GM10266 (cell line): ENCODE measurements at regions not wholly inside any gene's neighbourhood (a gene's known extent, or its start where the extent isn't known, plus 50 kb on each side); places are given as distances from the start of the nearest gene placed in this dataset.
A peak's percentile ranks its signal among the peaks of the same experiment; 100 is the strongest.

Experiments used
- DNase-seq: peaks from one replicate; pipeline ENCODE4 v3.0.0; 2012; ENCODE audit errors: extremely low spot score
- CTCF ChIP-seq: IDR thresholded peaks from 2 replicates; pipeline ENCODE4 v1.5.1; 2012; ENCODE audit warnings: mild to moderate bottlenecking, low read depth; ENCODE audit not compliant: control insufficient read depth, insufficient read depth; ENCODE audit errors: missing control alignments

DNA sequence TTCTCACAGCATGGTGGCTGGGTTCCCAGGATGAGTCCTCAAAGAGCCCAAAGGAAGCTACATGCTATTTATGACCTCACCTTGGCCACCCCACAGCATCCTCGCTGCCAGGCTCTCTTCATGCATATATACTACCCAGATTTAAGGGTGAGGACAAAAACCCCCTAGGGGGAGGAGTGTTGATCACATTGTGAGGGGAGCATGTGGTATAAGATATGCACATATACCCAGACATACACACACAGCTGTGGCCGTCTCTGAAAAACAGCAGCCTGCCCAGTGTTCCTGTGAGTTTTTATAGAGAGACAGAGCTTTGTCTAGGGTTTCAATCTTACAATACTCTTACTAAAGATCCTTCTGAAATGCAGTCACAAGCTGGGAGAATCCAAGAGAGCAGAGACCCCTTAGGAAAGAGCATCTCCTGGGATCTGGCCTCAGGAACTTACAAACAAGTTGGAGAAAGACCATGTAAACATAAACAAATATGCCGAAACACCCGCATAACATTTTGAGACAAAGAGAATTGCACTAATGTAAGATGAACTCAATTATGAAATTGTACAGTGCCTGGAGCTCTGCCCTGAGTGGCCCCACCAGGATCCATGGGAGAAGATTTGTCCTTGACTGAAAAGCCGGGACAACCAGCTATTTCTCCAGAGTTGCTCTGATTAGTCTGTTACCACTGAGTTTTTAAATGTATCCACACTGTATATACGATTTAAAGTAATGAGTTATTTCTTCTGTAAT lies 146.4 kb downstream of the GADD45G start:
- no peak for DNase-seq
- no peak for TF ChIP-seq CTCF

DNA sequence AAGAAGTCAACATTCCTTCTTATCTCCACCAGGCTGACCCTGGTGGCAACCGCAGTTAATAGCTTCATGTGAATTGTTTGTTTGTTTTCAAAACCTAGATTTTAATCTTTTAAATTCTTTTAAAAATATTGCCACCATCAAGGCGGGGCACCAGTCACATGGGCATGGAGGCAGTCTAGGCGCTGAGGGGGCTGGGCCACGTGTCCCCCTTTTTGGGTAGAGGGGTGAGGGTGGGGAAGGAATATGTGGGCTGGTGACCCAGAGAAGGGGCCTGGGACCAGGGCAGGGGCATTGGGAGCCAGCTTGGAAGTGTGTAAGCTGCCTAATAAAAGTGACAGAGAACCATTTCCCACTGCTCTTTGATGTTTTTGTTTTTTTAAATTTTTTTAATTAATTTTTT lies 147.3 kb downstream of the GADD45G start:
- TF ChIP-seq CTCF = no peak
- no peak for DNase-seq

GRCh38 chr9:89753472-89754055 lies 148.8 kb downstream of the GADD45G start:
- DNase-seq = peak; percentile 46
- no peak for TF ChIP-seq CTCF

DNA sequence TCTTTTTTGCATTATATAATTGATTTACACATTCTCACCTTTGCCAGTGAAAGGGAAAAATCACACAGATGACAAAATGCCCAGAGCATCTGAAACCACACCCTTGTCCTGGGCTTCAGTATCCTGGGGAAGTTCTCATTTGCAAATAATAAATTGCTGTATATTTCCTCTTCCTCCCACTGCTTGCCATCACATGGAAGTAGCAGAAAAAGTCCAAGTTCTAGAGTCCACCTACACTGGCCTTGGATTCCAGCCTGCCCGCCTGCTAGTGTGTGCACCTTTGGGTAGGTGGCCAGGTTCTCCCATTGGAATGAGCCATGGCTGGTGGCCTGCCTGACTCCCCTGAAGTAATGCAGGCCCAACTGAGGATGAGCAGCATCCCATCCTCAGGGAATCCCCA lies 149.4 kb downstream of the GADD45G start:
- TF ChIP-seq CTCF = no peak
- no peak for DNase-seq

DNA sequence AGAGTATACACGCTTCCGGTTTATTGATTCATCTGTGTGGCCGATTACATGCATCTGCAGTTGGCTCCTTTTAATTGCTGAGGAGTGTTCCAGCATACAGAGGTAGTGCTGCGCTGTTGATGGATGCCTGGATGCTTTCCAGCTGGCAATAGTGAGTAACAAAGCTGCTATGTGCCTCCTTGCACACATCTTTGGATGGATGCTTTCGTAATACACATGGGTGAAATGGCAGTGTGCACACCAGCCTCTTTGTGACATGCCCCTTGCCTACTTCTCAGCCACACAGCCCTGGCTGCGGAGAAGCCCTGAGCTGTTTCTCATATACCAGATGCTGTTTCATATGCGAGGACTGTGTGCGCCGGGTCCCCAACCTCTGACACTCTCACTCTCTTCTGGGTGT lies 151.0 kb downstream of the GADD45G start:
- no peak for TF ChIP-seq CTCF
- no peak for DNase-seq

DNA sequence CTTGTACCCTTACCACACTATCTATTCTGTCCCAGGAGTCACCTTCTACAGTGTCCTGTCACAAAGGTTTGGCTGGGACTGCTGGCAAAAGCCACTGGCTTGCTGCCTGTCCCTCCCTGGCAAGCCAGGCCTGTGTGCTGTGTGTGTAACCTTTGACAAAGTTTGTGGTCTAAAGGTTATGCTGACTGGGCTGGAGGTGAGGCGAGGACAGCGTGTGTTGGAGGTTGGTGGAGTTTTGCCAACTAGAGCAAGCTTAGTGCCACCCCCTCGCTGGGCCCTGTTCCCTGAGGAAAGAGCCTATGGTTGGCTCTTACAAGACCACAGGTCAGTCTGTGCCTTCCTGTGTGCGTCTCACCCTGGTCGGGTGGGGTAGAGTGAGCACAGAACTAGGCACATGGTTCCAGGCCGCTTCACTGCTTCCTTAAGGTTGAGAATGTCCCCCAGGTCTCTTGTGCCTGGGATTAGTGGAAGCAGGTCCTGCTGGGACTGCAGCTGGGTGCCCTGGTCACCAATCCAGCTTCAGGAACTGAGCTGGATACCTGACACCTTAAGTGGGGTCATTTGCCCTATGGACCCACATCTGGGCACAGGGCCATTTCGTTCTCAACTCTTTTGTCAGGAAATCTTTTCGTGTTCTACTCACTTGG lies 152.2 kb downstream of the GADD45G start:
- DNase-seq = no peak
- TF ChIP-seq CTCF = no peak
